Nucleus accumbens (tissue), 56 donors: ENCODE measurements at regions not wholly inside any gene's neighbourhood (a gene's known extent, or its start where the extent isn't known, plus 50 kb on each side); places are given as distances from the start of the nearest gene placed in this dataset.
"Not testable (repeated sequence)": the region's sequence is repeated elsewhere in the genome, so short reads cannot be mapped to it uniquely, and the experiment has no call there.

ENCODE experiments used
- DNase-seq, 56 donors: peaks; one replicate each; lab custom pipeline; 2025; lab: John Stamatoyannopoulos, UW

- not testable (repeated sequence) for DNase-seq
Measured at GRCh38 chr21:9778541-9778940, 742.8 kb upstream of the TPTE start.

GRCh38 chr21:9780441-9780937, 740.9 kb upstream of the TPTE start:
- DNase-seq = no peak

DNA sequence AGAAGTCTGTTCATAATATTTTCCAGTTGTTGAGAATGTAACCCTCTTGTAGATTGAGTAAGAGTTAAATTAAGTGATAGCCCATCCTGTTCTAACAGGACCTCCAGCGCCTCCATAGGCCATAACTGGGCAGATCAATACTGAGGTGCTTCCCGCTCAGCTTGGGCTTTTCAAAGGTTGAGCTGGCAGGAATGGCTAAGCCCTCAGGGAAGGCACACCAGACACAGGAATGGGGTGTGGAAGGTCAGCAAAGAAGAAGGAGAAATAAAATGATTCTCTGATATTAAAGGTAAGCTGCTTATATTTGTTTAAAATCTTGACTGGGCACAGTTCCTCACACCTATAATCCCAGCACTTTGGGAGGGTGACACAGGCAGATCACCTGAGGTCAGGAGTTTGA, 737.8 kb upstream of the TPTE start:
- not testable (repeated sequence) for DNase-seq

DNA sequence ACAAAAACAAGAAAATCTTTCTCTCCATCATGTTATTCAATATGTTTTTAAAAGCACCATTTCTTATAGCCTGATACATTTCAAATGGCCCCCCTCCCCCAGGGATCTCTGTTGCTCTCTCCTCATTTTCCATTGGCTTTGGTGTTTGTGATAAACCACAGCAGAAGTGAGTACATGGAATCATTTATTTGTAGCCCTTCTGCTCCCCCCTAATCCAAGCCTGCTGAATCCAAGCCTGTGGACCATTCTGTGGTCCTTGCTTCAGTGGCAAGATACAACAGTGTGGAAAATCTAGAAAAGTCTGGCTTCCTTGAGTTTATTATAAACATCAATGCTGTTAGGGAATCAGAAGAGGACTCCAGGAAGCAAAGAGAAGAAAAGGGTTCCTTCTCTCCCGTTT, 737.2 kb upstream of the TPTE start:
- DNase-seq = not testable (repeated sequence)

- DNase-seq = not testable (repeated sequence)
Measured at GRCh38 chr21:9786092-9786491, 735.3 kb upstream of the TPTE start.

- not testable (repeated sequence) for DNase-seq
Measured at GRCh38 chr21:9788281-9788680, 733.1 kb upstream of the TPTE start.

DNA sequence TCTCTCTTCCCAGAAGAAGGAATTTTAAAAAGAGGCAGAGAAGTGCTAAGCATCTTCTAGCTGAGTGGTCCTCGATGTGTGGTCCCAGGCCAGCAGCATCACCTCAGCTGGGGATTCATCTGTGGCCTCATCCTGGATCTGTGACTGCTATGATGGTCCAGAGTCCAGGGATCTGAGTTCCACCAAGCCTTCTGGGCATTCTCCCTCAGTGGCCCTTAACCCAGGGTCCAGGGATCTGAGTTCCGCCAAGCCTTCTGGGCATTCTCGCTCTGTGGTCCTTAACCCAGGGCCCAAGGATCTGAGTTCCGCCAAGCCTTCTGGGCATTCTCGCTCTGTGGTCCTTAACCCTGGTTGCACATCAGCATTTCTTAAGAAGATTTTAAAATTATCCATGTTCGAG, 731.0 kb upstream of the TPTE start:
- DNase-seq = not testable (repeated sequence)

GRCh38 chr21:9791453-9791852, 729.9 kb upstream of the TPTE start:
- DNase-seq = not testable (repeated sequence)

DNA sequence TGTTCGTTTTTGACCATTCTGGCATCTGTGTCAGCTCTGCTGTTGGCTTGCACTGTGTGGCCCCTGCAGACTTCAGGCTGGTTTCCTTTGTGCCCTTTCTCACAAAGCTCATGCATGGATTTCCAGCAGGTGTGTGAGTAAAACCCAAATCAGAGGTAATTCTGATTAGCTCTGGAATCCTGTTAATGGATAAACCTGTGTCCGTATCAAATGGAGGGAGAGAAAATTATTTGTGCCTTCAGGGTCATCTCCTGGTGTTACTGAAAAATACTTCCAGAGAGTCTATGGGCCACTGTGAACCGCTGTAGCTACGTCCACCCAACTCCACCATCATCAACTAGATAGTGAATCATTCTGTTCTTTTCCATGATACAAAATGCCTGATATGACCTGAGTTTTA, 726.1 kb upstream of the TPTE start:
- DNase-seq = not testable (repeated sequence)

- DNase-seq = not testable (repeated sequence)
Measured at GRCh38 chr21:9796293-9796692, 725.1 kb upstream of the TPTE start.

GRCh38 chr21:9807675-9808074, 713.7 kb upstream of the TPTE start:
- not testable (repeated sequence) for DNase-seq

- DNase-seq = not testable (repeated sequence)
Measured at GRCh38 chr21:9811223-9812004, 710.0 kb upstream of the TPTE start.

DNA sequence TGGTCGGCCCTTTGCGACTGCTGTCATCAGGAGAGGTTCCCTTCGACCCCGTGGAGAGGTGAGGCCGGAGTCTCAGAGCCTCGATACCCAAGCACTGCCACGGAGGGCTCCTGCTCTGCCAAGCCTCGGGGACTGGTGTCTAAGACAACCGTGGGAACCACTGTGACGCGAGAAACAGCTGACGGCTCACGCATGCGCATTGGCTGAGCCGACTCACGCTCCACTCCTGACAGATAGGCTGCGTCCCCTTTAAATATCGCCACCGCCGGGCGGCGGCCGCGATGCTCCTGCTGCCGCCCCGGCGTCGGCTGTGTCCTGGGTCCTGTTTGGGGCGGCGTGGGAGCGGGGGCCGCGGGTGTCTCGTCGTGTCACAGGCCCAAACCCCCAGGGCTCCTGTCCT, 708.9 kb upstream of the TPTE start:
- DNase-seq = not testable (repeated sequence)

DNA sequence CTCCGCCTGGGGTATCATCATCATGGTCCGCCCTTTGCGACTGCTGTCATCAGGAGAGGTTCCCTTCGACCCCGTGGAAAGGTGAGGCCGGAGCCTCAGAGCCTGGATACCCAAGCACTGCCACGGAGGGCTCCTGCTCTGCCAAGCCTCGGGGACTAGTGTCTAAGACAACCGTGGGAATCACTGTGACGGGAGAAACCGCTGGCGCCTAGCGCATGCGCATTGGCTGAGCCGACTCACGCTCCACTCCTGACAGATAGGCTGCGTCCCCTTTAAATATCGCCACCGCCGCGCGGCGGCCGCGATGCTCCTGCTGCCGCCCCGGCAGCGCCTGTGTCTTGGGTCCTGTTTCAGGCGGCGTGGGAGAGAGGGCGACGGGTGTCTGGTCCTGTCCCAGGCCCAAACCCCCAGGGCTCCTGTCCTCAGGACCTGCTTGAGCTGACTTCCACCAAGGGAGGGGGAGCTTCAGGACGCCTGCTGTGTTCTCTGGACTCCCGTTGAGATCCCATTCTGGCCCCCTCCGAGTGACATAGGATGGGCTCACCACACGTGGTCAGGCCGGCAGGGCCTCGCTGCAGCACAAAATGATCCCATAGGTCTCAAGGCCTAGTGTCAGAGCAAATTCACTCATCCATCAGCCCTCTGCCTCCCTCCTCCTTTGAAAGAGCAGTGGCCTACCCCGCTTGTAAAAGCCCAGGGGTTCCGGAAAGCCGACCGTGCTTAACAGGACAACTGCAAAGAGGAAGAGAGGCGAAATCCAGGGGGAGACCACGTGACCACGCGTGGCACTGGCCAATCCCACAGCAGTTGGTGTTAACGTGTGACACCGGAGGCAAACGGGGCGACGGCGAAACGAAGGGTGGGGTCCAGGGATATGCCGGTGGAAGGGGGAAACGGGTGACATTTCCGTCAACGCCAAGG, 707.2 kb upstream of the TPTE start:
- not testable (repeated sequence) for DNase-seq

DNA sequence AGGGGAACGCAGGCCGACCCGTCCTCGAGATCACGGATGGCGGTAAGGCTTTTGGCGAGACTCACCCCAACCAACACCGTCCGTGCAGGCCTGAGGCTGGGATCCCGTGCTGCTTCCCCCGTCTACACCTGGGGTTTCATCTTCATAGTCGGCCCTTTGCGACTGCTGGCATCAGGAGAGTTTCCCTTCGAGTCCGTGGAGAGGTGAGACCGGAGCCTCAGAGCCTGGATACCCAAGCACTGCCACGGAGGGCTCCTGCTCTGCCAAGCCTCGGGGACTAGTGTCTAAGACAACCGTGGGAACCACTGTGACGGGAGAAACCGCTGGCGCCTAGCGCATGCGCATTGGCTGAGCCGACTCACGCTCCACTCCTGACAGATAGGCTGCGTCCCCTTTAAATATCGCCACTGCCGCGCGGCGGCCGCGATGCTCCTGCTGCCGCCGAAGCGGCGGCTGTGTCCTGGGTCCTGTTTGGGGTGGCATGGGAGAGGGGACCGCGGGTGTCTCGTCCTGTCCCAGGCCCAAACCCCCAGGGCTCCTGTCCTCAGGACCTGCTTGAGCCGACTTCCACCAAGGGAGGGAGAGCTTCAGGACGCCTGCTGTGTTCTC, 706.1 kb upstream of the TPTE start:
- not testable (repeated sequence) for DNase-seq

DNA sequence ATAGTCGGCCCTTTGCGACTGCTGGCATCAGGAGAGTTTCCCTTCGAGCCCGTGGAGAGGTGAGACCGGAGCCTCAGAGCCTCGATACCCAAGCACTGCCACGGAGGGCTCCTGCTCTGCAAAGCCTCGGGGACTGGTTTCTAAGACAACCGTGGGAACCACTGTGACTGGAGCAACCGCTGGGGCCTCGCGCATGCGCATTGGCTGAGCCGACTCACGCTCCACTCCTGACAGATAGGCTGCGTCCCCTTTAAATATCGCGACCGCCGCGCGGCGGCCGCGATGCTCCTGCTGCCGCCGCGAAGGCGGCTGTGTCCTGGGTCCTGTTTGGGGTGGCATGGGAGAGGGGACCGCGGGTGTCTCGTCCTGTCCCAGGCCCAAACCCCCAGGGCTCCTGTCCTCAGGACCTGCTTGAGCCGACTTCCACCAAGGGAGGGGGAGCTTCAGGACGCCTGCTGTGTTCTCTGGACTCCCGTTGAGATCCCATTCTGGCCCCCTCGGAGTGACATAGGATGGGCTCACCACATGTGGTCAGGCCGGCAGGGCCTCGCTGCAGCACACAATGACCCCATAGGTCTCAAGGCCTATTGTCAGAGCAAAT, 704.5 kb upstream of the TPTE start:
- DNase-seq = not testable (repeated sequence)

- DNase-seq = not testable (repeated sequence)
Measured at GRCh38 chr21:9817841-9818441, 703.4 kb upstream of the TPTE start.

- DNase-seq = not testable (repeated sequence)
Measured at GRCh38 chr21:9819549-9820192, 701.7 kb upstream of the TPTE start.

DNA sequence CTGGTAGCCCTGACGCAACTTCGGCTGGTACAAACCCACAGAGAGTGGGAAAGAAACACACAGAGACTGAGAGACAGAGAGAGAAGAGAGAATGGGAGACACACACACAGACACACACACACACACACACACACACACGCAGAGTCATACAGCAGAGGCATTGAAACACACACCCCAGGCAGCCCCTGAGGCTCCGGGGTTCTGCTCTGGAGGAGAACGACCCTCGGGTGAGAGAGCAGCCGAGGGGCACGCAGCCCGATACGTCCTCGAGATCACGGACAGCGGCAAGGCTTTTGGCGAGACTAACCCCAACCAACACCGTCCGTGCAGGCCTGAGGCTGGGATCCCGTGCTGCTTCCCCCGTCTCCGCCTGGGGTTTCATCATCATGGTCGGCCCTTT, 700.8 kb upstream of the TPTE start:
- not testable (repeated sequence) for DNase-seq
